ENCODE measurements at regions not wholly inside any gene's neighbourhood (a gene's known extent, or its start where the extent isn't known, plus 50 kb on each side); places are given as distances from the start of the nearest gene placed in this dataset.

GRCh38 chr18:42341423-42341822 lies 386.4 kb downstream of the PIK3C3 start:
- TF ChIP-seq, protein P1, sequence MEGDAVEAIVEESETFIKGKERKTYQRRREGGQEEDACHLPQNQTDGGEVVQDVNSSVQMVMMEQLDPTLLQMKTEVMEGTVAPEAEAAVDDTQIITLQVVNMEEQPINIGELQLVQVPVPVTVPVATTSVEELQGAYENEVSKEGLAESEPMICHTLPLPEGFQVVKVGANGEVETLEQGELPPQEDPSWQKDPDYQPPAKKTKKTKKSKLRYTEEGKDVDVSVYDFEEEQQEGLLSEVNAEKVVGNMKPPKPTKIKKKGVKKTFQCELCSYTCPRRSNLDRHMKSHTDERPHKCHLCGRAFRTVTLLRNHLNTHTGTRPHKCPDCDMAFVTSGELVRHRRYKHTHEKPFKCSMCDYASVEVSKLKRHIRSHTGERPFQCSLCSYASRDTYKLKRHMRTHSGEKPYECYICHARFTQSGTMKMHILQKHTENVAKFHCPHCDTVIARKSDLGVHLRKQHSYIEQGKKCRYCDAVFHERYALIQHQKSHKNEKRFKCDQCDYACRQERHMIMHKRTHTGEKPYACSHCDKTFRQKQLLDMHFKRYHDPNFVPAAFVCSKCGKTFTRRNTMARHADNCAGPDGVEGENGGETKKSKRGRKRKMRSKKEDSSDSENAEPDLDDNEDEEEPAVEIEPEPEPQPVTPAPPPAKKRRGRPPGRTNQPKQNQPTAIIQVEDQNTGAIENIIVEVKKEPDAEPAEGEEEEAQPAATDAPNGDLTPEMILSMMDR (conservative IDR thresholded peaks at IDR 0.05; ENCODE audit: low read length), result no peak
- no peak for TF ChIP-seq EZH2phosphoT487 (IDR thresholded peaks at IDR 0.05; ENCODE audit: borderline replicate concordance, low read depth, low read length)
